ENCODE measurements at regions not wholly inside any gene's neighbourhood (a gene's known extent, or its start where the extent isn't known, plus 50 kb on each side); places are given as distances from the start of the nearest gene placed in this dataset.
A peak's percentile ranks its signal among the peaks of the same experiment; 100 is the strongest.

DNA sequence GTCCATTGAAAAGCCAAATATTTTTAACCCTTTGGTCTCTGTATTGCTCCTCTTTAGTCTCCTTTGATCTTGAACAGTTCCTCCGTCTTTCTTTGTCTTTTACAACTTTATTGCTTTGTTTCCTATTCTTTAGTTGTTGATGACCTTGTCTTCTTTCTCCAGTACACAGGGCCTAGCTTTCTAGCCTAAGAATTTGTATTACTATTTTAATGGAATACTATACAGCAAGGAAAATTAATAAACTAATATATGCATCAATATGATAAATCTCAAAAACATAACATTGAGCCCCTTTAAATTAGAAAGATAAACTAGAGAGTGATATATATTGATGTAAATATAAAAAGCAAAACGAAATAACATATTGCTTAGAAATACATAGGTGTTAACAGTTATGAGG is 88.7 kb downstream of the NR1D2 start:
- DNase-seq, result no peak
- intact Hi-C loops (cut with micrococcal nuclease), result no loop called here
- ATAC-seq, result no peak

DNA sequence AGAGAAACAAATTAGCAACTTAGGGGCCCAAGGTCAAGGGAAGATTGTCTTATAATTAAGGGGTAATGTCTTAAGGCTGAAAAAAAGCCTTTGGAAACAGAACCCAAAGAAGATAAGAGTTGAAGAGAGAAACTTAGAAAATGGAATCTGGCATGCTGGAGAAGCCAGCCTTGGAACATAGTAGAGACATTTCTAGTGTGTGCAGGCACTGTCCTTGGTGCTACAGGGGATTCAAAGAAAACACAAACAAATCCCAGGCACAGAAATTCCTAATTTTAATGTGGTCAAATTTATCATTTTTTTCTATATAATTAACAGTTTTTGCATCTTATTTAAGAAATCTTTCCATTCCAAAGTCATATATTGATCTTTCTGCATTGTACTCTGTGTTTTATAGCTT is 89.4 kb downstream of the NR1D2 start:
- intact Hi-C loops (cut with micrococcal nuclease), result no loop called here
- no peak for ATAC-seq
- no peak for DNase-seq

DNA sequence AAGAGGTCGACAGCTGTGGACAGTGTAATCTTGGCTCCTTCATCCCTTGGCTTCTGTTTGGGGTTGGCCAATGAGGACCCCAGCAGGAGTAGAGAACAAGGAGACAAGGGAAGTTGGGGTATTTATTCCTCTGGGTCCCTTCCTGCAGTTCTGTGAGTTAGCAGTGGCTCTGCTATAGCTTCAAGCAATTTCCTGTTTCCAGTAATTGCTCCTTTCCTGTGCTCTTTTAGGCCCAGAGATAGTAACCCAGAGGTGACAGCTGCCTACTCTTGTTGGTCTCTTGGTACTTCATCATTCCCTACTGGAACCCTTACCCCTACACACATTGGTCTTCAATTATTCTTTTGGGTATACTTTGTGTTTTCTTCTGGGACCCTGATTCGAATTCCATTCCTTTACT is 92.9 kb downstream of the NR1D2 start:
- ATAC-seq (no peak), DNase-seq (no peak)
- intact Hi-C loops (cut with micrococcal nuclease), result no loop called here

DNA sequence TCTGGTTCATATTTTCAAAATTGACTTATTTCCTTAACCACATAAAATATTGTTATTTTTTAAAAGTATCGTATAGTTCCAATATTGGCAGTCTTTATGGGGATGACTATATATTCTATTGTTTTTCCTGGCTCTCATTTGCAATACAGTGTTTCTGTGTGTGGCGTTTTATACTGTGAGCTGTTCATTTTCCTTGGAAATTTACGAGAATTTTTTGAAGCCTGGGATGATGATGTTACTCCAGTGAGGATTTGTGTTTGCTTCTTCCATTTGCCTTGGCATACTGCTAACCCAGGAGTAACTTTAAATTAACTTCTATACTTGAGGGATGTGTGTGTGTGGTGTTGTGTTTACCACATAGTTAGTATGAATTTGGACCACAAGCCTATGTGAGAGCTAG is 95.2 kb downstream of the NR1D2 start:
- intact Hi-C loops (cut with micrococcal nuclease), result no loop called here
- no peak for DNase-seq
- ATAC-seq, result no peak

DNA sequence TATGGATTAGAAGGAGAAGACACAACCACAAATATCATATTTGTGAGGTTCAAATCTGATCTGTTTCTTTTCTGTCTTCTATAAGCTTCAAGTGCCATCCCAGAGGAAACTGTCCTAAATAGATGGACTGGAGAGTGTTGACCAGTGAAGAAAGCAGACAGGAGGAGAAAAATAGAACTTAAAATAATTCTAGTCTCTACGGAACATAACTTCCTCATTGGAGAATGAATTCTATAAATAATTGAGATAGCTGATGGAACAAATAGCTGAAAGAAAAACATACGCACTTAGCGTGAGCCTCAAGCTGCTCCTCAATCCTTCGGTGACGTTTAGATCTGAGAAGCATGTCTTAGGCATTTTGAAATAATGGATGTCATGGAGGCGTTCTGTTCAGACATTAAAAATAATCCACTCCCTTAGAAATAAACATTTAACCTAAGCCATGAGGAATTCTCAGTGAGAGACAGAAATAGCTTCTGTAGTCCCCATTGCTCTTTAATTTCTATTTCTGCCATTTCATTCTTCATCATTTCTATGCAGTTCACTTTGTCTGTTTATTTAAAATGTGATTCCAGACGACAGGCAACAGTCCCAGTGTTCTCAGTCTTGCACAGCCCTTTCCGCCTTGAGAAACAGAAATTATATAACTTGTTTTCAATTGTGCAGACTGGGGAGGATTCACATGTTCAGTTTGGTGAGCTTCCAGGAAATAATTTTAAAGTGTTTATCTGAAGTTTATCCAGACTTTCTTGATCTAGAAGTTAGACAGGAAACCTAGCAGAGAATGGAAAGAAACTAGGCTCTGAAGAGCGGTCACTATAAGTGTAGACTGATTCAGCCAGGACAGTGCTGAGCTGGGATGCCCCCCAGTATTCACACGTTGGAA is 97.3 kb downstream of the NR1D2 start:
- peak; percentile 89 for ATAC-seq

DNA sequence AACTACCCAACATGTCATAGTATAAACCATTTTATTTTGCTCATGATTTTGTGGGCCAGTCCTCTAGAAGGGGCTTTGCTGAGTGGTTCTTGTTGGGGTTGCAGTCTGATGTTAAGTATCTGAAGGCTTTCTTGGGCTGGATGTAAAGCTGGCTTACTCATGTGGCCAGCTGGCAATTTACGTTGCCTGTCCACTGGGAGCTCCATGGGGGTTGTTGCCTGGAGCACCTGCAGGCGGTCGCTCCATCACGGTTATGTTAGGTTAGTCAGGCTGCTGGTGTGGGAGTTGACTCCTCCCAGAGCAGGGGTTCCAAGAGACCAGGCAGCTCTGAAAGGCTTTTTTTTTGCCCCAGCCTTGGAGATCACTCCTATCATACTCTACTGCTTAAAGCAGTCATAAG is 98.1 kb downstream of the NR1D2 start:
- no peak for DNase-seq
- intact Hi-C loops (cut with micrococcal nuclease), result no loop called here
- no peak for ATAC-seq

More for the DNA sequence above, 97.3 kb downstream of the NR1D2 start:
- intact Hi-C loops (cut with micrococcal nuclease), result no loop called here
- DNase-seq, result no peak

DNA sequence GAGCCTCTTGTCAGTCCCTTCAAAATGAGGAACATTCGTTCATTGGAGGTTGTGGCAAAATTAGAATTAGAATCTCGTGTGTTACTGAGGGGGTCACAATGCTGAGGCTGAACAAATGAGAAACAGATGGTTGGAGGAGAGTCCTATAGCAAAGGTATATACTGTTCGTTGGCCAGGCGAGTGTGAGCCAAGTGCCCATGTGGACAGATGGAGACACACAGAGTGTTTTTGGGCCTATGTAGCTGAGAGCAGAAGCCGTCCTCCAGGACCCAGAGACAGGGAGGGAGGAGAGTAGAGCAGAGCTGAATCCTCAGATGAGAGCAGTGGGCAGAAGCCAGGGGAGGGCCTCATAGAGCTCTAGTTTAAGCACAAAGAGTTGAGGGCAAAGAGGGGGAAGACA is 98.9 kb downstream of the NR1D2 start:
- intact Hi-C loops (cut with micrococcal nuclease), result no loop called here

DNA sequence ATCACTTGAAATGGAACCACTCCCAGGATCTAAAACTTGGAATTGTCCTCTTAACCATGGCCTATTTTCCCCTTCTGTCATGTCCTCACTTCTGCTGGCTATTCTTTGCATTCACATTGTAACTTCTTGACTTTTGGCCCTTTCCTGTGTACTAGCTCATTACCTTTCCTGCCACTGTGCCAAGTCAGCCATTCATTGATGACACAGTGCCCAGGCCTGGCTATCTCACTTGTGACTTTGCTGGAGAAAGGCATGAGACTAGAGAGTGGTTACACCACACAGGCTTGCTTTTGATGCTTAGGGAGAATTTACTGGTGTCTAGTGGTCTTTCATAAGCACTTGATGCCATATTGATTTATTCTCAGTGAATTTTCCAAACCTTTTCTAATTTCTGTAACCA is 101.1 kb downstream of the NR1D2 start:
- ATAC-seq, result no peak
- intact Hi-C loops (cut with micrococcal nuclease), result no loop called here
- DNase-seq, result no peak

More for the DNA sequence above, 98.9 kb downstream of the NR1D2 start:
- DNase-seq (no peak), ATAC-seq (no peak)

DNA sequence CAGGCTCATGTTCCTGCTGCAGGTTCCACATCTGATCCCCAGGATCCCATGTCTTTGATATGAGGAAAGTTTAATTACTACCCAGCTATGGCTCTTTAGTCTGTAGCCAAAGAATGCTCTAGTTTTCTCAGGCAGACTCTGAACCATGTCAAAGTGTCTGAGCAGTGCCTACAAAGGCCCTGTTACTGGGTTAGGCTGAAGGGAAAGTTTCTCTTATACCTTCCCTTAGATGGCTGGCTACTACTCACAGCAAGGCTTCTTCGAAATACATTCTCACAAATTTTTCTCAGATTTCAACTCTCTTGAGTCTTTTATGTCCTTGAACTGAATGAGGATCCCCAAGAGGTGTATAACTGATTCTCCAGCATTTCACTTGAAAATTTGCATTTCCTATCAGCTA is 102.4 kb downstream of the NR1D2 start:
- no peak for DNase-seq
- ATAC-seq, result peak; percentile 26
- intact Hi-C loops (cut with micrococcal nuclease), result no loop called here

DNA sequence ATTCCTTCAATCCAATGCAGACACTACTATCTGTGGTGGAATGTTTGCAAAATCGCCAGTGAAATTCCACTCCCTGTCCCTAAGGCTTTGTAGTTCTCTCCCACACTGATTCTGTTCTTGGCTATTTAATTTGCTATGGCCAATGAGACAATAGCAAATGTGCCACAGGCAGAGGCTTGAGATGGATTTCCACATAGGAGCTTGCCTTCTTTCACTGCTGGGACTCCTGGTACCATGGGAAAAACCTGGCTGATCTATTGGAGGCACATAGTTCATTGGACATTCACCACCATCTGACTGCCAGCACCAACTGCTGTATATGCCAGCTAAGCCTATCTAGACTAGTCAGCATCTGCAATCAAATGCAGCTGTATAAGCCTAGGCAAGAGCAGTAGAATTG is 103.8 kb downstream of the NR1D2 start:
- DNase-seq (no peak), ATAC-seq (peak; percentile 70)
- intact Hi-C loops (cut with micrococcal nuclease), result no loop called here

DNA sequence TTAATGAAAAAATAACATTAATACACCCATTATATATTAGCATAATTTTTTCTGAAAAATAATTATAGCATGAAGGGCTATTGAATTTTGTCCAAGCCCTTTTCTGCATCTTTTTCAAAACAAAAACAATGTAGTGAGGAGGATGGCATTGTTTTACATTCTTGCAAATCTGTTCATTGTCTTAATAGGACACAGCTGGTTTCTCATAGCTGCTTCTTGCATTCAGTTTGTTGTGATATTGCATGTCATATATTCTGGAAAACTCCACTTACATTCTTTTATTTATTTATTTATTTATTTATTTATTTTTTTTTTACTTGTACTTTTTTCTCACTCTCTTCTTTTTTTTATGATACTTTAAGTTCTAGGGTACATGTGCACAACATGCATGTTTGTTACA is 107.4 kb downstream of the NR1D2 start:
- intact Hi-C loops (cut with micrococcal nuclease), result no loop called here
- ATAC-seq (no peak), DNase-seq (no peak)

DNA sequence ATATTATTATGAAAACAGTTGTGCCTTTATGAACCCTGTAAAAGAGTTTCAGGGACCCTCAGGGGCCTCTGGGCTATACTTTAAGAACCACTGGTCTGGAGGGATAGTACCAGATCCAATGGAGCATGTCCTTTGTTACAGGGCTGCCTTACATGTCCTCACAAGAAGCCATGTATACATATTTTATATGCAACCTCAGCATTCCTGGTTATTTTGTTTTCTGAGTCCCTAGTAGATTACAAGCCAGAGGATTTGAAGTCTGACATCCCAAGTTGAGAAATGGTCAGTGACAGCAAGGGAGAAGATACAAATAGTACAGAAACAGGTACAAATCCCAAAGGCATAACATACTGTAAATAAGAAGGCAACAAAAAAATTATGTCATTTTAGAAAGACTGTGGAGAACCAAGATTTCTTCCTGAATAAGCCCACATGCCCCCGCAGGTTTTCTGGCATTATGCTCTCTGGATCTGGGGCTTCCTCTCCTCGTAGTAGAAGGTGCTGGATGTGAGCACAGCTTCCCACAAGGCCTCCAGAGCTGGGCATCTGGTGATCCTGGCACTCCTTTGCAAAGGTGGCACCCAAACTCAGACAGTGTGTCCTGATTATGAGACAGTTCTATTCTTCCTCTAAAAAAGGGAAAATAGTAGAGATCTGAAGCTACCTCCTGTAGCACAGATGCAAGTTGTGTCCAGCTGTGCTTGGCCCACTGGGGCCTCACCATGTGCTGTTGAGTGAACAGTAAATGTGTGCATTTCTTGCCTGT is 114.0 kb downstream of the NR1D2 start:
- DNase-seq (no peak), ATAC-seq (peak; percentile 20)
- intact Hi-C loops (cut with micrococcal nuclease), result no loop called here

DNA sequence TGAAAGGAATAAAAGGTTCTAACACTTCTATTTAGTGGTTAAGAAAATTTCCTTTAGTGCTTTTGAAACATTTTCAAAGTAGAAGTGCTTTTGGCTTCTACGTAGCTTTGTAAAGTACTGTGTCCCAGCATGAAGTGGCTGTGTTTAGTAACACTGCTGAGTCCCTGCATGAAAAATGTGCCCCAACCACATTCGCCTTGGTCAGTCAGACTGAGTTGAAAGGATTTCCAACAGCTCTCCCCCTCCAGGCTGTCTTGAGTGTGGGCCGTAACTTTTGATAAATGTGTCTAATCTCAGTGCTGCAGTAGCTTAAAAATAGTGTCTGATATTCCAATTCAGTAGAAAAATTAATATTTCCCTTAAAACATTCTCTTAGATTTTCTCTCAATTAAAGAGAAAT is 115.0 kb downstream of the NR1D2 start:
- DNase-seq, result no peak

DNA sequence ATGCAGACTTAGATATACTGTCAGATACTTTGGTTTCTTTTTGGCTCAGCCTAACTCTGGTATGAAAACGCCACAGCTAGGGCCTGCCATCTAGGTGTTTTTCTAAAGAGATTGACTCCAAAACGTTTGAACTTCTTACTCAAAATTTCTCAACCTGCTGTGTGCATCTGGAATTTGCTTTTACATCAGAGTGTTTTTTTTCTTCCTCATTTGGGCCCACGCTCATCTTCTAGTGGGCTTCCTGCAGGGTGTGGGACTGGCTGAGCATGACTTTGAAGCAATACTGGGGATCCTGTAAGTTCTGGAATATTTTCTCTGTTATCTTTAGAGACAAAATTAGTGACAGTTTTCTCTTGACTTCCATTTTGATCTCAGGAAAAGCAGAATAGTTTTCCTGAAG is 117.8 kb downstream of the NR1D2 start:
- no peak for ATAC-seq
- no peak for DNase-seq
- intact Hi-C loops (cut with micrococcal nuclease), result no loop called here

More for the DNA sequence above, 115.0 kb downstream of the NR1D2 start:
- ATAC-seq, result peak; percentile 77
- intact Hi-C loops (cut with micrococcal nuclease), result no loop called here
